ENCODE measurements at regions not wholly inside any gene's neighbourhood (a gene's known extent, or its start where the extent isn't known, plus 50 kb on each side); places are given as distances from the start of the nearest gene placed in this dataset.
A peak's percentile ranks its signal among the peaks of the same experiment; 100 is the strongest.

DNA sequence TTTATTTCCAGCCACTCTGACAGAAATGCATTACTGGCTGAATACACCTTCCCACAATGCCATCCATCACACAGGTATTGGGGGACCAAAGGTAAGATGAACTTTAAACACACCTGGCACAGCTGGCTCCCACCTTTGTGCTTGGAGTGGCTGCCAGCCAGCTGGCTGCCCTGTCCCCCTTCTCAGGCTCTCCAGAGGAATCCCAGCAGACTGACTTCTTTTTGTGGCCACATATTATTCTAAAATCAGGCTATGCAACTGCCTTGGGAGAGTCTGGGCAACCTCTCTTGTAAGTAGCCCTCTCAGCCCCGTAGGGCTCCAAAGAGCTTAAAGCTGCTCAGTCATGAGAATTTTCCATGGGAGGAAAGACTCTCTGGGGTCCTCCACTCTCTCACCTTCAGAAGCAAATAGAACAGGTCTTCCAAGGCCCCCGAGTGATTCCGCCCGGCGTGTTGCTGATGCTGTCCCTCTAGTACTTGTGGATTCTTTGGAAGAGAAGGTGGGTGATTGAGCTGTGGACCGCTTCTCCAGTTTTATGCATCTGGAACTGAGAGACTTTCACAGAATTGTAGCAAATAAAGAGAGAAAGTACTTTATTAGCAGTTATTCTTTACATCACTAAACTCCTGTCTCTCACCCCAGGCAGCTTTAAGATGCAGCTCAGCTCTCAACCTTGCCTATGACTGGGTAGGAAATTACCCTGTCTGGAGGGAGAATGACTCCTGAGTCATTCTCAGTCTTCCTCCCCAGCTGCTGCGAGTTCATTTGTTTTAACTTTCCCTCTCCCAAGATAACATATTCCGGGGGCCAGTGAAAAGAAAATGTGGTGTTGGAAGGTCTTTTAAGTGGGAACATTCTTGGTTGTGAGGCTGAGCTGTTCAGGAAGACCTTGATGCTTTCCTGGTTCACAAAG lies 159.4 kb upstream of the PITX1 start:
- Histone ChIP-seq H3K27ac (ENCODE audit: low read depth, low read length) (peak overlapping the region; percentile 68), H3K4me3 (ENCODE audit: low read depth, low read length) (no peak overlapping the region), H3K9me3 (ENCODE audit: control insufficient read depth, insufficient read depth, low read length) (peaks cover 2% of the 10 kb centered on the region; the same call in 1 of the 2 replicates), H3K27me3 (ENCODE audit: control insufficient read depth, insufficient read depth, low read length) (no peaks in the 10 kb centered on the region)
- TF ChIP-seq CTCF (IDR thresholded peaks at IDR 0.05; ENCODE audit: low read depth, low read length): no peak
- ChIA-PET POLR2A (interaction anchor here (0.6 to 1.8 kb wide), 4 partner anchors 11 to 82 kb away, joined by 3 to 9 read pairs (median 6); no protein-coding TSS in a partner anchor), CTCF (interaction anchor here (0.6 to 2.3 kb wide), 4 partner anchors 10 to 139 kb away, joined by 3 to 8 read pairs (median 6); no protein-coding TSS in a partner anchor)
- DNase-seq (ENCODE audit: low read depth, low spot score): peak; percentile 55

GRCh38 chr5:135192351-135192750 lies 158.3 kb upstream of the PITX1 start:
- DNase-seq (ENCODE audit: low read depth, low spot score): no peak
- no peaks in the 10 kb centered on the region for H3K27me3 ChIP-seq (ENCODE audit: control insufficient read depth, insufficient read depth, low read length)
- no peak overlapping the region for H3K4me3 ChIP-seq (ENCODE audit: low read depth, low read length)
- H3K9me3 ChIP-seq (ENCODE audit: control insufficient read depth, insufficient read depth, low read length): peaks cover 2% of the 10 kb centered on the region; the same call in 1 of the 2 replicates
- H3K27ac ChIP-seq (ENCODE audit: low read depth, low read length): no peak overlapping the region
- POLR2A ChIA-PET: interaction anchor here (1.7 kb wide), 1 partner anchor 159 kb away, joined by 5 read pairs; no protein-coding TSS in a partner anchor
- TF ChIP-seq CTCF (IDR thresholded peaks at IDR 0.05; ENCODE audit: low read depth, low read length): no peak
- CTCF ChIA-PET: interaction anchor here (0.6 to 1.7 kb wide), 12 partner anchors 9 to 604 kb away, joined by 3 to 10 read pairs (median 4); no protein-coding TSS in a partner anchor

DNA sequence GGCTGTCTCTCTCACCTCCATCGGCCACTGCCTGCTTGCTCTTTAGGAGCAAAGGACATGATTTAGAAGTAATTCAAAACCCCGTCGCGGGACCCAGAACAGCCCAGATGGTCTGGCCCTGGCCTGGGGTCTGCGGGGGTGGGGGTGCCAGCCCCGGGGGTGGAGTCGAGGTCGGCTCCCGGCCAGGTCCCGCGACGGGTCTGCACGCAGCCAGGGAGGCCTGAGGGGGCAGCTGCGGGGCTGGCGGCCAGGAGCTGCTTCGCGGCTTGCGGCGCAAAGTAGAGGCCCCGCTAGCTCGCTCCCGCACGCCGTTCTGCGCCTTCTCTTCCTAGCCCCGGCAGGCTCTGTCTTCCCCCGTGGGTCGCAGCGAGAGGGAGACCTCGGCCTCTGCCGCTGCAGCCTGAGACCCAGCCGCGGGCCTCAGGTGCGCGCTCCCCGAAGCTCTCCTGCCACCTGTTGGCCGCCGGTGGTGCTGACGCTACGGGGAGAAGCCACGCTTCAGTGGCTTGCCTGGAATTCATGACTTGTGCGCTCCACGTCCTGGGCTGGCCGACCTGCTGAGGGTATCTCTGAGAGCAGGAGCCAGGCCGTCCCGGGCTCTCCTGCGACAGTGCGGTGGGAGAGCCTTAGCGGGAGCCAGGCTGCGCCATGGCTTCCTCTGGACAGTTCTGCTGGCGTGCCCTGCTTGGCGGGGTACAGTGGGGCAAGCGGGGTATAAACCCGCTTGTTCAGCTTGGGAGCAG lies 157.2 kb upstream of the PITX1 start:
- Histone ChIP-seq H3K27ac (ENCODE audit: low read depth, low read length) (no peak overlapping the region), H3K4me3 (ENCODE audit: low read depth, low read length) (peak overlapping the region; percentile 49), H3K27me3 (ENCODE audit: control insufficient read depth, insufficient read depth, low read length) (no peaks in the 10 kb centered on the region), H3K9me3 (ENCODE audit: control insufficient read depth, insufficient read depth, low read length) (peaks cover 2% of the 10 kb centered on the region; the same call in 1 of the 2 replicates)
- DNase-seq (ENCODE audit: low read depth, low spot score): peak; percentile 44
- POLR2A ChIA-PET: interaction anchor here (1.7 kb wide), 1 partner anchor 158 kb away, joined by 5 read pairs; no protein-coding TSS in a partner anchor
- TF ChIP-seq CTCF (IDR thresholded peaks at IDR 0.05; ENCODE audit: low read depth, low read length): peak; percentile 90
- CTCF ChIA-PET: interaction anchor here (0.6 to 2.8 kb wide), 19 partner anchors 8 to 602 kb away, joined by 3 to 10 read pairs (median 4); no protein-coding TSS in a partner anchor

DNA sequence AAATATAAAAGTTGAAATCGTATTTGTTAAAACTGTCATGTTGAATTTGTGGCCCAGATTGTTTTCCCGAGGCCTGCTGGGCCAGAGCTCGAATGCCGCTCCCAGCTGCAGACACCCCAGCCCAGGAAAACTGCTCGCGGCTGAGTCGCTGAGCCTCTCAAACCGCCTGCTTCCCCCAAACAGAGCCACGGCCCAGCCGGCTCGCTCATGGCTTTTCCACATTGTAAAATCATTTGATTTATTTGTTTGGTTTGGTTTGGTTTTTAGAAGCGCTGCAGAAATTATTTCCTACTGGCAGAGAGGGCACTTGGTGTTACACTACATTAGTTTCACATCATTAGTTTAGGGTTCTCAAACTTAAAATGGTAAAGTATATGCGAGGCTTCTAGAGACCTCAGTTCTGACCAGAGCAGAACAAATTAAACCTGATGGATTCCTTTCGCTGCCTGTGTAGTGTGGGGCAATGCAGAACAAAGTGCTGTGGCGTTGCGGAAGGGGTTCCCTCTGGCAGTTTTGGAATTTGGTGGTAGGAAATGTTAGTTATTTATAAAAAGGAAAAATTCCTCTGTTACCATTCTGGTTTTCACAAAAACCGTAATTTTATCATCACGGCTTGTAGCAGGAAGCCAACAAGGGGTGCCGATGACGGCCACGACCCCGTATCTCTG lies 156.5 kb upstream of the PITX1 start:
- H3K27ac ChIP-seq (ENCODE audit: low read depth, low read length): no peak overlapping the region
- ChIA-PET CTCF (interaction anchor here (0.6 to 2.8 kb wide), 14 partner anchors 11 to 242 kb away, joined by 3 to 10 read pairs (median 4); no protein-coding TSS in a partner anchor), POLR2A (interaction anchor here (1.7 kb wide), 1 partner anchor 157 kb away, joined by 5 read pairs; no protein-coding TSS in a partner anchor)
- no peak for TF ChIP-seq CTCF (IDR thresholded peaks at IDR 0.05; ENCODE audit: low read depth, low read length)
- H3K9me3 ChIP-seq (ENCODE audit: control insufficient read depth, insufficient read depth, low read length): peaks cover 2% of the 10 kb centered on the region; the same call in 1 of the 2 replicates
- H3K4me3 ChIP-seq (ENCODE audit: low read depth, low read length): no peak overlapping the region; the same call in 1 of the 2 replicates
- DNase-seq (ENCODE audit: low read depth, low spot score): no peak
- H3K27me3 ChIP-seq (ENCODE audit: control insufficient read depth, insufficient read depth, low read length): no peaks in the 10 kb centered on the region
